Fibroblast of lung (primary cell): ENCODE measurements at regions not wholly inside any gene's neighbourhood (a gene's known extent, or its start where the extent isn't known, plus 50 kb on each side); places are given as distances from the start of the nearest gene placed in this dataset.

Experiments used
- CTCF ChIP-seq, 2 donors: IDR thresholded peaks in 1 of 2; conservative IDR thresholded peaks in 1 of 2; 1 replicate in 1 of 2; 2 replicates in 1 of 2; pipeline ENCODE4 v1.5.1; 2011 to 2012; ENCODE audit warnings: low read length in 2 of 2, control low read depth in 1 of 2, inconsistent platforms in 1 of 2, low read depth in 1 of 2, mild to moderate bottlenecking in 1 of 2
- EZH2 ChIP-seq: IDR thresholded peaks from 2 replicates; pipeline ENCODE4 v1.5.1; 2012; ENCODE audit warnings: low read length, control low read depth, mild to moderate bottlenecking; ENCODE audit errors: missing control alignments

DNA sequence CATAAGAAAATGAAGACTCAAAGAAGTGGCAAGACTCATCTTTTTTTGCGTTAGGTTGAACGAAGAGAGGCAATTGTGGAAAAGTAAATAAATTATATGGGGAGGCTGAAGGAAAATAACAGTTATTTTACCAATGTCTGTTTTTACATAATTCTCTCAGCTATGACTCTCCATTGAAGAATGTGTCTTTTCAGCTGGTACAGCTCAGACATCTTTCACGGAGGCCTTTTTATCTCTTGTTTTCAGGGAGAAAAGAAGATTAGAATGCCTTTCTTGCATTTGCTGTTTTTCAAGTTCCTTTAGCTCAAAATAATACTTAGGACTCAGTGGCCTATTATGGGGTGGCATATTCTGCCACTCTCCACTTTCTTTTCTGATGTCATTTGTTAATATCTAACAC is 153.0 kb downstream of the ADAM29 start:
- TF ChIP-seq EZH2 (no peak), CTCF (conservative IDR thresholded peaks at IDR 0.05 in 1 of 2, IDR thresholded peaks at IDR 0.05 in 1 of 2; ENCODE audit: low read depth in 1 of 2, low read length in 2 of 2) (no peak)
